HG03432 (cell line): ENCODE measurements at regions not wholly inside any gene's neighbourhood (a gene's known extent, or its start where the extent isn't known, plus 50 kb on each side); places are given as distances from the start of the nearest gene placed in this dataset.
A peak's percentile ranks its signal among the peaks of the same experiment; 100 is the strongest.
"Not testable (repeated sequence)": the region's sequence is repeated elsewhere in the genome, so short reads cannot be mapped to it uniquely, and the experiment has no call there.

Experiments
- ATAC-seq: cut with Tn5 transposase; IDR thresholded peaks from one replicate; pipeline ENCODE4 v1.9.1; 2021; ENCODE audit warnings: mild to moderate bottlenecking, moderate library complexity; ENCODE audit not compliant: unreplicated experiment

DNA sequence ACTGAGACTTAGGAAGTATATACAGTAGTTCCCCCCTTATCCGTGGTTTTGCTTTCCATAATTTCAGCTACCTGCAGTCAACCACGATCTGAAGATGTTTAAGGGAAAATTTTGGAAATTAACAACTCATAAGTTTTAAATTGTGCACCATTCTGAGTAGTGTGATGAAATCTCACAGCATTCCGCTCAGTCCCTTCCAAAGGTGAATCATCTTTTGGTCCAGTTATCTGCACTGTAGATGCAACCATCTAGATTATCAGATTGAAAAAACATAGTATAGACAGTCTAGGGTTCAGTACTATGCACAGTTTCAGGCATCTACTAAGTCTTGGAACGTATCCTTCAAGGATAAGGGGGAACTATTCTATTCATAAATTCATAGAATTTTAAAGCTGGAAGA, 109.0 kb downstream of the ANXA3 start:
- no peak for ATAC-seq

GRCh38 chr4:78661086-78661690, 109.6 kb downstream of the ANXA3 start:
- no peak for ATAC-seq

GRCh38 chr4:78661921-78662521, 110.5 kb downstream of the ANXA3 start:
- peak; percentile 89 for ATAC-seq

- no peak for ATAC-seq
Observed at GRCh38 chr4:78662658-78663057, 111.1 kb downstream of the ANXA3 start.

GRCh38 chr4:78664296-78664695, 111.9 kb upstream of the BMP2K start:
- not testable (repeated sequence) for ATAC-seq

DNA sequence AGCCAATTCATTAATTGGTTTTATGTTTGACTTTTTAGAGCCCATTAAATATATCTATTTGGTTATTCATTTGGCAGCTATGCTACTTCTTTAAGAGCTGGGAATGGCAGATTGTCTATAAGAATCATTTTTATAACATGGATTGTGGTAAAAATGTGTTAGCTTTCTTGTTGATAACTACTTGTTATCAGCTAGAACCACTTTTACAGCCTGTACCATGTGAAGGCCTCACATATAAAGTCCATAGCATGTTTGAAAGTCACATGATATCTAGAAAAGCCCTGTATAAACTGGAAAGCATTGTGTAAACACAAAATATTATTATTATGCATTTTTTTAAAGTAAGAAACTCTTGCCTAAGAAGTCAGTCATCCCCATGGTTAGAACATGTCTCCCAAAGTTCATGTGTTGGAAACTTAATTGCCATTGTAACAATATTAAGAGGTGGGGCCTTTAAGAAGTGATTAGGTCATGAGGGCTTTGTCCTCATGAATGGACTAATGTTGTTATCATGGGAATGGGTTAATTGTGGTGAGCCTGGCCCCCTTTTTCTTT, 110.9 kb upstream of the BMP2K start:
- ATAC-seq: no peak

- ATAC-seq: no peak
Observed at GRCh38 chr4:78666830-78667258, 109.3 kb upstream of the BMP2K start.

GRCh38 chr4:78667325-78667724, 108.8 kb upstream of the BMP2K start:
- ATAC-seq: peak; percentile 25

- ATAC-seq: peak; percentile 96
Observed at GRCh38 chr4:78667764-78668163, 108.4 kb upstream of the BMP2K start.

DNA sequence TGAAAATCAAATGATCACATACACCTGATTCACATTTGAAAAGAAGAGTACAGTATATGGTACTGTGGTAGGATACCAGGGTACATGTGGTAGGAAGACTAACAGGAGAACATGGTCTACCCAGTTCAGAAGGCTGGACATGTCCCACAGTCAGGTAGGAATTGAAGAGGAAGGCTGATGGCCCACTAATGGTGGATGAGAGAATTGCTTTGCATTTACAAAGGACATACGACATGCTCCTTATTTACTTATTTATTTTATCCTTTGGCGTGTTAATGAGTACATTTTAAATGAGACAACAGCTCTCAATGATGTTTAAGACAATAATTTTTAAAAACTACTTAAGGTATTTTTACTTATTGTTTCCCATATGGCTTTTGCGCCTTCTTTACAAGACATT, 106.7 kb upstream of the BMP2K start:
- no peak for ATAC-seq

- no peak for ATAC-seq
Observed at GRCh38 chr4:78671903-78672815, 104.0 kb upstream of the BMP2K start.

- no peak for ATAC-seq
Observed at GRCh38 chr4:78673337-78673736, 102.8 kb upstream of the BMP2K start.

DNA sequence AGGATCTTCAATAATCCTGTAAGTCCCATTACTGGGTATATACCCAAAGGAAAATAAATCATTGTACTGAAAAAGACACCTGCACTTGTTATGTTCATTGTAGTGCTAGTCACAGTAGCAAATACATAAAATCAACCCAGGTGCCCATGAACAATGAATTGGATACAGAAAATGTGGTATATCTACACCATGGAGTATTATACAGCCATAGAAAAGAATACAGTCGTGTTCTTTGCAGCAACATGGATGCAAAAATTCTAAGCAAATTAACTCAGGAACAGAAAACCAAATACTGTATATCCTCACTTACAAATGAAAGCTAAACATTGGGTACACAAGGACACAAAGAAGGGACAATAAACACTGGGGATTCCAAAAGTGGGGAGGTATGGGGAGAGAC, 100.8 kb upstream of the BMP2K start:
- no peak for ATAC-seq

GRCh38 chr4:78682070-78682469, 94.1 kb upstream of the BMP2K start:
- no peak for ATAC-seq

DNA sequence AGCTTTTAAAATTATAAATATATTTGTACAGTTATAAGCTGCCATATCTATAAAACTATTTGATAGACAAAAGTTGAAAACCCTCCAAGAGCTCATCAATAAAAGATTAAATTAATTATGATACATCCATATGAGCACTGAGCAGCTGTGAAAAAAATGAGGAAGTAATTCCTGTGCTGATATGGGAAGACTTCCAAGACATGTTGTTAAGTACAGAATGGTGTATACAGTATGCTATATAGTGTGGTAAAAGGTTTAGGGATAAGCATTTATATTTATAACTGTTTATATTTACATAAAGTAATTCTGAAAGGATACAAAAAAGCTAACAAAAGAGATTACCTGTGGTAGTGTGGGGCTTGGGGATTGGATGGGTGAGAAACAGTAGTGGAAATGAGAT, 92.8 kb upstream of the BMP2K start:
- no peak for ATAC-seq

DNA sequence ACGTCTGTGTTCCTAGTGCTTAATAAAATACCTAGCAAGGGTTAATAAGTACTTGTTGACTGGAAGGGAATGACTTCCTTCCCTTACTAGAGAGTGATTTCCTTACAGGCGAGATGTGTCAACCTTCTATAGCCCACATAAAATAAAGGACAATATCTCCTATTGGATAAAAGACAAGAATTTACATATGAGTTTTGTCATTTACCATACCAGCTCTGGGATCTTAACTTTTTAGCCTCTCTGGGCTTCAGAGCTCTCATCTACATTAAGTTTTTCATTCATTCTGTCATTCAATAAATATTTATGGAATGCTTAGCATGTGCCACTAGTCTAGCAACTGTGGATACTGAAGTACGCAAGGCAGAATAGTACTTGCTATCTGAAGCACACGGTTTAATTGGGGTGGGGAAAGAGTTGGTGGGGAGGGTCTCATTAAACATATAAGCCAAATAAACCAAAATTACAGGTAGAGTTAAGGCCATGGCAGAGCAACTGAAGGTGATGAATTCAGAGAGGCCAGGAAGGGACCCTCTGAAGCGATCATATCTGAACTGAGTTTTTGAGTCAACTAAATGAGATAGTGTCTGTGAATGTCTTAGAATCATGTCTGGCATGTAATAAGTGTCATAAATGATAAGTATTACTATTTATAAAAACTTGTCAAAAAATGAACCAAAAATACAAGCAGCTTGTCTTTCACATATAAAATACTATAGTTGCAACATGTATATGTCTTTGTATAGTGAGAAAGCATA, 91.6 kb upstream of the BMP2K start:
- no peak for ATAC-seq

GRCh38 chr4:78687818-78688217, 88.3 kb upstream of the BMP2K start:
- no peak for ATAC-seq

GRCh38 chr4:78688366-78688765, 87.8 kb upstream of the BMP2K start:
- no peak for ATAC-seq

DNA sequence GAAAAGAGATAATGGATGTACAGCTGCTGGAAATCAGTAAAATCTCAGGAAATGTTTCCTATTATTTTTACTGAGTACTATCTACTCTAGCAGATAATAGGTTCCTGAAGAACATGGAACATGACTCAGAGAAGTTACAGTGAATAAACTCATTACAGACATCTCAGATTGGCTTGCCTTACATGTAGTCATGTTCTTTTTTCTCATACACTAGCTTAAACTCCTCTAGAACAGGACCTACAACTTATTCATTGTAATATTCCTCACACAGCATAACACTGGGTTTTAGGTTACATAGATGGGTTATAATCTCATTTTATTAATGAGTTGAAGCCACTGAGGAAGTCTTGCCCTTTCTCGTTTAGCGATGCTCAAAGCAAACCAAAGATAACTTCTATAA, 86.9 kb upstream of the BMP2K start:
- ATAC-seq: no peak

- no peak for ATAC-seq
Observed at GRCh38 chr4:78689700-78690323, 86.3 kb upstream of the BMP2K start.
